GM23248 (cell line): ENCODE measurements at regions not wholly inside any gene's neighbourhood (a gene's known extent, or its start where the extent isn't known, plus 50 kb on each side); places are given as distances from the start of the nearest gene placed in this dataset.

ENCODE experiments used
- EZH2 ChIP-seq: fragments of 200-600 bp; sonication (generic); IDR thresholded peaks from 2 replicates; pipeline ENCODE4 v1.6.1; 2018; ENCODE audit warnings: antibody characterized with exemption, mild to moderate bottlenecking; ENCODE audit not compliant: insufficient read depth, poor library complexity, severe bottlenecking
- EZH2phosphoT487 ChIP-seq: fragments of 200-600 bp; sonication (generic); IDR thresholded peaks from 2 replicates; pipeline ENCODE4 v1.6.1; 2018; ENCODE audit warnings: antibody characterized with exemption, moderate library complexity, mild to moderate bottlenecking, low read depth; ENCODE audit not compliant: insufficient read depth

DNA sequence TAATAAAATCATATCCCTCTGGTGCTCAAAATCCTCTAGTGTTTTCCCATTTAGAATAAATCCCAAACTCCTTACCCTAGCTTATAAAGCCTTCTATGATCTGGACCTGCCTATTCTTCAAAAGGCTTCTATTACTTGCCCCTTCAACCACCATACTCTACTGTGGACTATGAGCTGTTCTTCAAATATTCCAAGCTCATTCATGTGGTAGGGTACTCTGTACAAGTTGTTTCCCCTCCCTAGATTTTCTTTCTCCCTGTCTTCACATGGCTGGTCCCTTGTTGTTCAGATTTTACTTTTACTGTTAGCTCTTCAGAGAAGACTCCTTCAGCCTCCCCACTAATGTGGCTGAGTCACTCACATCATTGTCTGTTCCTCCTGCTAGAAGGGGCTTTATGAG, 193.2 kb downstream of the OGFRL1 start:
- TF ChIP-seq EZH2 = no peak
- TF ChIP-seq EZH2phosphoT487 = no peak
